ENCODE measurements at regions not wholly inside any gene's neighbourhood (a gene's known extent, or its start where the extent isn't known, plus 50 kb on each side); places are given as distances from the start of the nearest gene placed in this dataset.

DNA sequence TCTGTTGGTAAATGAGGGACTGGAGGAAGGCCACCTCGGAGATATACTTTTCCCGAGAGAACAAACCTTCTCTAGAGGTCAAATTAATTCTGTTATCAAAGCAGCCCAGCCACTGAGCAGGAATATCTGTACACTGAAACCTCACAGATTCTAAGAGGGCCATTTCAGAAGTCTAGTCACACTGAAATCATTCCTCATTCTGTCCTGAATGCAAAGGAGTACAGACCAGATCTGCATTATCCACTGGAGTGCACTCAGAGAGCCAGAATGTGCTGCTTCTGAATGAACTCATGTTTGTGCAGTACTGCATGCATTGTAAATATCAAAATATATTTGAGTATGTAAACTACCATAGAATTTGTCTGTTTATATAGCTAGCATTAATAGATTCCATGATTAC lies 278.3 kb upstream of the FSTL5 start:
- 72 to 74% methylated on average over 2 of the region's 2 CpGs for WGBS, 2 donors
- TF ChIP-seq, protein P1, sequence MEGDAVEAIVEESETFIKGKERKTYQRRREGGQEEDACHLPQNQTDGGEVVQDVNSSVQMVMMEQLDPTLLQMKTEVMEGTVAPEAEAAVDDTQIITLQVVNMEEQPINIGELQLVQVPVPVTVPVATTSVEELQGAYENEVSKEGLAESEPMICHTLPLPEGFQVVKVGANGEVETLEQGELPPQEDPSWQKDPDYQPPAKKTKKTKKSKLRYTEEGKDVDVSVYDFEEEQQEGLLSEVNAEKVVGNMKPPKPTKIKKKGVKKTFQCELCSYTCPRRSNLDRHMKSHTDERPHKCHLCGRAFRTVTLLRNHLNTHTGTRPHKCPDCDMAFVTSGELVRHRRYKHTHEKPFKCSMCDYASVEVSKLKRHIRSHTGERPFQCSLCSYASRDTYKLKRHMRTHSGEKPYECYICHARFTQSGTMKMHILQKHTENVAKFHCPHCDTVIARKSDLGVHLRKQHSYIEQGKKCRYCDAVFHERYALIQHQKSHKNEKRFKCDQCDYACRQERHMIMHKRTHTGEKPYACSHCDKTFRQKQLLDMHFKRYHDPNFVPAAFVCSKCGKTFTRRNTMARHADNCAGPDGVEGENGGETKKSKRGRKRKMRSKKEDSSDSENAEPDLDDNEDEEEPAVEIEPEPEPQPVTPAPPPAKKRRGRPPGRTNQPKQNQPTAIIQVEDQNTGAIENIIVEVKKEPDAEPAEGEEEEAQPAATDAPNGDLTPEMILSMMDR (IDR thresholded peaks at IDR 0.05): no peak
- no peak for TF ChIP-seq POLR2A (IDR thresholded peaks at IDR 0.05)
- DNase-seq: no peak
- Histone ChIP-seq H3K4me1 (no peaks in the 10 kb centered on the region), H3K27ac (no peak overlapping the region), H3K36me3 (no peaks in the 10 kb centered on the region), H3K27me3 (no peaks in the 10 kb centered on the region), H3K9me3 (no peaks in the 10 kb centered on the region), H3K4me3 (replicated peaks in 1 of 3) (no peak overlapping the region)
- intact Hi-C loops (cut with DNase I): no loop called here

DNA sequence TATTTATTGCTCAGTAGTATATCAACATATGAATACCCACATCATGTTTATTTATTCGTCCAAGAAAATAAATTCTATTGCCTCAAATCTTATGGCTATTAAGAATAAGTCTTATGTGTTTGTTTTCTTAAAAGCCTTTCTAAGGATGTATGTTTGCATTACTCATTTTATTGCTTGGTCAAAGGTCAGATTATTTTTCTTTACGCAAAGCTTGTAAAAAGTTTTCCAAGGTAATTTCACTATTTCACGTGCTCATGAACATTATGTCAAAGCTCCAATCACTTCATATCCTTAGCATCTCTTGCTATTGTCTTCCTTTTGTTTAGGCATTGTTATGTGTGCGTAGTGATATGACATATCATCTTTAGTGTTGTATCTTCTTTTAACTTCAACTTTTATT lies 258.5 kb upstream of the FSTL5 start:
- H3K27ac ChIP-seq: no peak overlapping the region
- no peaks in the 10 kb centered on the region for H3K4me1 ChIP-seq
- H3K9me3 ChIP-seq: no peaks in the 10 kb centered on the region
- DNase-seq: no peak
- H3K27me3 ChIP-seq: no peaks in the 10 kb centered on the region
- intact Hi-C loops (cut with DNase I): no loop called here
- WGBS, 2 donors: 89 to 92% methylated on average over 4 of the region's 4 CpGs
- no peak overlapping the region for H3K4me3 ChIP-seq (replicated peaks in 1 of 3)
- TF ChIP-seq POLR2A (IDR thresholded peaks at IDR 0.05): no peak
- TF ChIP-seq, protein P1 (IDR thresholded peaks at IDR 0.05): no peak
- no peaks in the 10 kb centered on the region for H3K36me3 ChIP-seq

DNA sequence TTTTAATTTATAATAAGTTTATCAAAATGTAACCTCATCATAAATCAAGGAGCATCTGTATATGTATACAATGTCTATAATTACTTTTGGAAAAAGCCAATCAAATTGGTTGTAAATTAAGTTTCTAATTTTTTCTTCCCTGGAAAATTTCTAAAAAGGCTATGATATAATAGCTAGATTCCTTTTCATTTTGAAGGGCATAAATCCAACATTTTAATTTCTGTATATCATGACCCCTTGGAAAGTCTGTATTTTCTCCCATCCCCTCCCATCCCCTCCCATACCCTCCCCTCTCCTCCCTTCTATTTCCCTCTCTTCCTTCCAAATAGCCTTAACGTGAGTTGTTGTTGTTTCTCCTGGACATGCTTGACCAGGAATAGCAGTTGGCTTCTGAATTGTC lies 247.1 kb upstream of the FSTL5 start:
- WGBS, 2 donors: 0 to 10% methylated on average over 1 of the region's 1 CpG
- intact Hi-C loops (cut with DNase I): no loop called here
- Histone ChIP-seq H3K27ac (no peak overlapping the region), H3K9me3 (no peaks in the 10 kb centered on the region), H3K4me1 (no peaks in the 10 kb centered on the region), H3K36me3 (no peaks in the 10 kb centered on the region), H3K27me3 (no peaks in the 10 kb centered on the region), H3K4me3 (replicated peaks in 1 of 3) (no peak overlapping the region)
- TF ChIP-seq, protein P1 (IDR thresholded peaks at IDR 0.05): no peak
- TF ChIP-seq POLR2A (IDR thresholded peaks at IDR 0.05): no peak
- no peak for DNase-seq

DNA sequence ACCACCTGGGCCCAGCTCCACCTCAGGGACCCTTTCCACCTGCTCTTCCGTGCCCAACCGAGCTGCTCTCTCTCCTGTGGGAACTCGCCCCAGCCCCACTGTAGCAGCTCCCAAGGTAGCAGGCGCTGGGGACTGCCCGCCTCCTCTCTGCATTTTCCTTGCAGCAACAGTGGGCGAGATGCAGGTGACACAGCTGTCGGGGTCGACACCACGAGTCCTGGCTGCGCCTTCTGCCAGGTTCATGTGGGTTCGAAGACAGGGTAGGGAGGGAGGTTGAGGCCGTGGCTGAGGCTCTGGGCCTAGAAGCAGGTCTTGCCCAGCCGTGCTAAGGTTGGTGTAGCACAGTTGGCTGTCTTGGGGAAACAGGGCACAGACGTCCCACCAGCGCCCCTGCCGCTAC lies 245.2 kb upstream of the FSTL5 start:
- Histone ChIP-seq H3K27me3 (no peaks in the 10 kb centered on the region), H3K27ac (no peak overlapping the region), H3K36me3 (no peaks in the 10 kb centered on the region), H3K4me3 (replicated peaks in 1 of 3) (no peak overlapping the region), H3K9me3 (no peaks in the 10 kb centered on the region), H3K4me1 (no peaks in the 10 kb centered on the region)
- no peak for DNase-seq
- intact Hi-C loops (cut with DNase I): no loop called here
- no peak for TF ChIP-seq POLR2A (IDR thresholded peaks at IDR 0.05)
- TF ChIP-seq, protein P1 (IDR thresholded peaks at IDR 0.05): no peak
- 96 to 100% methylated on average over 16 of the region's 16 CpGs for WGBS, 2 donors

DNA sequence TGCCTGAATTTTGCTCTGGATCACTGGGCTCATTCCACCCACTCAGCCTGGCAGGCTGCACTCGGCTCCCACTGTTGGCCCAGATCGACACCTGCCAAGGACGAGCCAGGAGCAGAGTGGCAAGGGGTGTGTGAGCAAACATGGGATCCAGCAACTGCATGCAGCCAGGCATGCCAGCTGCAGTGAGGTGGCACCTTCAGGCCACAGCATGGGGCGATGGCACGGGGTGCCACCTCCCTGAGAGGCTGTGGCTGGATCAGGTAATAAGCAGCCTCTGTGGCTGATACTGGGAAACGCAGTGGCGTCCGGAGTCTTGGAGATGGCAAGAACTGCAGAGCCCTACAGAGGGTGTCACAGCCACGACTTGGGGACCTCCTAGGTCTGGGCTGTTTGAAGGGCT lies 244.5 kb upstream of the FSTL5 start:
- intact Hi-C loops (cut with DNase I): no loop called here
- Histone ChIP-seq H3K4me3 (replicated peaks in 1 of 3) (no peak overlapping the region), H3K9me3 (no peaks in the 10 kb centered on the region), H3K4me1 (no peaks in the 10 kb centered on the region), H3K36me3 (no peaks in the 10 kb centered on the region), H3K27ac (no peak overlapping the region), H3K27me3 (no peaks in the 10 kb centered on the region)
- DNase-seq: peak; percentile 6 to 65
- 54 to 85% methylated on average over 9 of the region's 9 CpGs for WGBS, 2 donors
- TF ChIP-seq POLR2A (IDR thresholded peaks at IDR 0.05): no peak
- TF ChIP-seq, protein P1 (IDR thresholded peaks at IDR 0.05): no peak
